WI38 (cell line): ENCODE measurements at regions not wholly inside any gene's neighbourhood (a gene's known extent, or its start where the extent isn't known, plus 50 kb on each side); places are given as distances from the start of the nearest gene placed in this dataset.
"Not testable (repeated sequence)": the region's sequence is repeated elsewhere in the genome, so short reads cannot be mapped to it uniquely, and the experiment has no call there.

Experiments
- H3K4me3 ChIP-seq: 2 replicates; pipeline ENCODE4 v1.5.1; 2011; ENCODE audit warnings: low read depth, mild to moderate bottlenecking, control low read depth, low read length
- CTCF ChIP-seq: IDR thresholded peaks from 2 replicates; pipeline ENCODE4 v1.5.1; 2012; ENCODE audit warnings: low read depth, mild to moderate bottlenecking, control low read depth, low read length

DNA sequence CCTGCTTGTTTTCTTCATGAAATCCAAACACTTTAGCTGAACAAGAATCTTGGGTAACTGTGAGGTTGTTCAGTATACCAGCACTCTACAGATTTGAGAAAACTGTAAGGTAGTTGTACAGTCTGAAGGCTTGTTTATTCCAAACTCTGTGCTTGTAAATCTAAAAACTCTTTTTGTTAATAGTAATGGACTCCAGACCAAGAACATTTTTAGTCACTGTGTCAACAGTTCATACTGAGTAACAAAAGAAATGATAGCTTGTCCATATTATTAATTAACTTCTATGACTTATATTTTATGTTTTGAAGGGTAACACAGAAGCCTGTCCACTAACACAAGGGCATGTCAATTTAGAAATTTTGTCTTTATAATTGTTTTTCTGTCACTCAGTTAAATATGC is 72.2 kb upstream of the KYNU start:
- no peak overlapping the region for H3K4me3 ChIP-seq
- TF ChIP-seq CTCF: no peak

DNA sequence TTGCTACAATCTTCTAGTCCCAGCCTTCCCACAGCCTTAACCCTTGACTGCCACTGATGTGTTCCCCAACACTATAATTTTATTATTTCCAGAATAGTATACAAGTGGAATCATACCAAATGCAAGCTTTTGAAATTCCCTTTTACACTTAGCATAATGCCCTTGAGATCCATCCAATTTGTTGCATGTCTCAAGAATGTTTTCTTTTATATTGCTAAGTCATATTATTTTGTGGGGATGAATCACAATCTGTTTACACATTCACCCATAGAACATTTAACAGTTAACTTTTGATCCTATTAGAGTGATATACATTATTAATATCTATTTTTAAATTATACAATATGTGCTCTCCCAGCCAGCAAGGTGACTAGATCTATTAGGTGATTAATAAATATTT is 74.3 kb upstream of the KYNU start:
- H3K4me3 ChIP-seq: no peak overlapping the region
- TF ChIP-seq CTCF: no peak

GRCh38 chr2:142796588-142796987 is 80.9 kb upstream of the KYNU start:
- no peak for TF ChIP-seq CTCF
- H3K4me3 ChIP-seq: no peak overlapping the region

GRCh38 chr2:142796161-142796560 is 81.3 kb upstream of the KYNU start:
- no peak overlapping the region for H3K4me3 ChIP-seq
- TF ChIP-seq CTCF: no peak

DNA sequence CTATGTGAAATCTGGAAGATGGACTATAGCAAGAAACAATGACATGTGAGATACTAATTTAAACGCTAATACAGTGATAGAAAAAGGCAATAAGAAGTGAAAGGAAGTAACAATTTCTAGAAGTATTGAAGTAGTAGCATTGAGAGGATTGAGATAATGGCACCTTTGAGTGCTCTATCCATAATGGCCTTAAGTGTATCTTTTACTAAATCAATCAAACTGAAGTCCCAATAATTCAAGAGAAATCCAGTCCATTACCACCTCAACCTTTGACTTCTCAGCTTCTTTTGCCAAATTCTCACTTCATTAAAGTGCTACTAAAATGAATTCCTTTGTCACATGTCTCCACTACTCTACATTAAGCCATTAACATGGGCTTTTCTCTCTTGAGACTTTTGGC is 82.6 kb upstream of the KYNU start:
- H3K4me3 ChIP-seq: no peak overlapping the region
- TF ChIP-seq CTCF: no peak

GRCh38 chr2:142792328-142792727 is 85.1 kb upstream of the KYNU start:
- H3K4me3 ChIP-seq: not testable (repeated sequence)

GRCh38 chr2:142791335-142791734 is 86.1 kb upstream of the KYNU start:
- H3K4me3 ChIP-seq: no peak overlapping the region
- no peak for TF ChIP-seq CTCF

DNA sequence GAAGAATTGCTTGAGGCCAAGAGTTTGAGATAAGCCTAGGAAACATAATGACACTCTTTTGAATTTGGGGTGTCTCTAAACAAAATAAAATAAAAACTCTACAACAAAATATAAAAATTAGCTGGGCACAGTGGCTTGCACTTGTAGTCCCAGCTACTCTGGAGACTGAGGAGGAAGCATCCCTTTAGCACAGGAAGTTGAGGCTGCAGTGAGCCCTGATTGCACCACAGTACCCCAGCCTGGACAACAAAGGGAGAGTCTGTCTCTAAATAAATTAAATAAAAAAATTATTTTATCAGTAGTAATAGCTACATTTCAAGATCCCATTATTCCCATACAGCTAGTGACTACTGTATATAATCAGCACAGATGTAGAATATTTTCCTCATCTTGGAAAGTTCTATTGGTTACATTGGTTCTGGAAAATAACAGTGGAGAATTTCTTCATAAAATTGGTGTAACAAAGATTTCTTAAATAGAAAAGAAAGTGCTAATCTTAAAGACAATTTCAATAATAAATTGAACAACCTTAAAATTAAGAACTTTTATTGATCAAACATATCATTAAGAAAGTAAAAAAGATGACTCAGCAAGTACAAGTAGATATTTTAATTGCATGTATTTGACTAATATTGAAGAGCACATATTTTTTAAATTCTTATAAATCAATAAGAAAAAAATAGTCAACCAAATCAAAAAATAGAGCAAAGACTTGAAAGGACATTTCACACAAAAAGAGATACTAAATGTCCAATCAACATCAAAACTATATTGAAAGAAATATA is 90.4 kb upstream of the KYNU start:
- TF ChIP-seq CTCF: no peak
- H3K4me3 ChIP-seq: no peak overlapping the region
